ENCODE measurements at regions not wholly inside any gene's neighbourhood (a gene's known extent, or its start where the extent isn't known, plus 50 kb on each side); places are given as distances from the start of the nearest gene placed in this dataset.
A peak's percentile ranks its signal among the peaks of the same experiment; 100 is the strongest.

- no peak overlapping the region for H3K4me2 ChIP-seq (ENCODE audit: extremely low read depth, insufficient read depth, low read length)
- H4K20me1 ChIP-seq (ENCODE audit: control insufficient read depth, extremely low read depth, insufficient read depth, low read length): no peaks in the 10 kb centered on the region
- H3K4me3 ChIP-seq (replicated peaks in 1 of 4; ENCODE audit: control extremely low read depth in 1 of 4, insufficient read depth in 1 of 4, low read depth in 3 of 4, low read length in 4 of 4): no peak overlapping the region
- H3K36me3 ChIP-seq (ENCODE audit: control insufficient read depth, insufficient read depth, low read length): no peaks in the 10 kb centered on the region
- DNase-seq (ENCODE audit: low read depth in 2 of 2): no peak
- H3K27ac ChIP-seq (ENCODE audit: insufficient read depth, low read length): no peak overlapping the region
- H2AFZ ChIP-seq (ENCODE audit: low read length): no peak overlapping the region
- no peaks in the 10 kb centered on the region for H3K27me3 ChIP-seq (ENCODE audit: control insufficient read depth, insufficient read depth, low read length)
- no peaks in the 10 kb centered on the region for H3K4me1 ChIP-seq (ENCODE audit: control insufficient read depth, extremely low read depth, insufficient read depth, low read length)
- H3K79me2 ChIP-seq (ENCODE audit: control insufficient read depth, insufficient read depth, low read length): no peaks in the 10 kb centered on the region
- no peak overlapping the region for H3K9ac ChIP-seq (ENCODE audit: insufficient read depth, low read length)
- TF ChIP-seq CTCF (conservative IDR thresholded peaks at IDR 0.05 in 1 of 2, IDR thresholded peaks at IDR 0.05 in 1 of 2; ENCODE audit: low read depth in 1 of 2, low read length in 2 of 2): no peak
- no peak for TF ChIP-seq EZH2 (IDR thresholded peaks at IDR 0.05; ENCODE audit: low read length, missing control alignments)
- H3K9me3 ChIP-seq (ENCODE audit: control insufficient read depth, insufficient read depth, low read depth, low read length): no peaks in the 10 kb centered on the region
Measured at GRCh38 chr7:45456105-45456504, 118.1 kb upstream of the ADCY1 start.

- Histone ChIP-seq H3K27ac (ENCODE audit: insufficient read depth, low read length) (no peak overlapping the region), H3K36me3 (ENCODE audit: control insufficient read depth, insufficient read depth, low read length) (no peaks in the 10 kb centered on the region), H4K20me1 (ENCODE audit: control insufficient read depth, extremely low read depth, insufficient read depth, low read length) (no peaks in the 10 kb centered on the region), H2AFZ (ENCODE audit: low read length) (no peak overlapping the region), H3K9ac (ENCODE audit: insufficient read depth, low read length) (no peak overlapping the region), H3K9me3 (ENCODE audit: control insufficient read depth, insufficient read depth, low read depth, low read length) (no peaks in the 10 kb centered on the region), H3K4me1 (ENCODE audit: control insufficient read depth, extremely low read depth, insufficient read depth, low read length) (no peaks in the 10 kb centered on the region), H3K4me3 (replicated peaks in 1 of 4; ENCODE audit: control extremely low read depth in 1 of 4, insufficient read depth in 1 of 4, low read depth in 3 of 4, low read length in 4 of 4) (no peak overlapping the region), H3K4me2 (ENCODE audit: extremely low read depth, insufficient read depth, low read length) (no peak overlapping the region), H3K79me2 (ENCODE audit: control insufficient read depth, insufficient read depth, low read length) (no peaks in the 10 kb centered on the region), H3K27me3 (ENCODE audit: control insufficient read depth, insufficient read depth, low read length) (no peaks in the 10 kb centered on the region)
- no peak for TF ChIP-seq CTCF (conservative IDR thresholded peaks at IDR 0.05 in 1 of 2, IDR thresholded peaks at IDR 0.05 in 1 of 2; ENCODE audit: low read depth in 1 of 2, low read length in 2 of 2)
- TF ChIP-seq EZH2 (IDR thresholded peaks at IDR 0.05; ENCODE audit: low read length, missing control alignments): no peak
- DNase-seq (ENCODE audit: low read depth in 2 of 2): peak in 1 of 2 donors; percentile 93
Measured at GRCh38 chr7:45456747-45457524, 117.2 kb upstream of the ADCY1 start.

GRCh38 chr7:45457591-45457990, 116.6 kb upstream of the ADCY1 start:
- no peak overlapping the region for H3K4me2 ChIP-seq (ENCODE audit: extremely low read depth, insufficient read depth, low read length)
- no peak overlapping the region for H3K9ac ChIP-seq (ENCODE audit: insufficient read depth, low read length)
- no peak overlapping the region for H3K4me3 ChIP-seq (replicated peaks in 1 of 4; ENCODE audit: control extremely low read depth in 1 of 4, insufficient read depth in 1 of 4, low read depth in 3 of 4, low read length in 4 of 4)
- H2AFZ ChIP-seq (ENCODE audit: low read length): no peak overlapping the region
- no peak overlapping the region for H3K27ac ChIP-seq (ENCODE audit: insufficient read depth, low read length)
- H3K27me3 ChIP-seq (ENCODE audit: control insufficient read depth, insufficient read depth, low read length): no peaks in the 10 kb centered on the region
- DNase-seq (ENCODE audit: low read depth in 2 of 2): peak in 1 of 2 donors; percentile 34
- no peaks in the 10 kb centered on the region for H4K20me1 ChIP-seq (ENCODE audit: control insufficient read depth, extremely low read depth, insufficient read depth, low read length)
- H3K36me3 ChIP-seq (ENCODE audit: control insufficient read depth, insufficient read depth, low read length): no peaks in the 10 kb centered on the region
- H3K79me2 ChIP-seq (ENCODE audit: control insufficient read depth, insufficient read depth, low read length): no peaks in the 10 kb centered on the region
- H3K9me3 ChIP-seq (ENCODE audit: control insufficient read depth, insufficient read depth, low read depth, low read length): no peaks in the 10 kb centered on the region
- no peaks in the 10 kb centered on the region for H3K4me1 ChIP-seq (ENCODE audit: control insufficient read depth, extremely low read depth, insufficient read depth, low read length)
- TF ChIP-seq CTCF (conservative IDR thresholded peaks at IDR 0.05 in 1 of 2, IDR thresholded peaks at IDR 0.05 in 1 of 2; ENCODE audit: low read depth in 1 of 2, low read length in 2 of 2): no peak
- no peak for TF ChIP-seq EZH2 (IDR thresholded peaks at IDR 0.05; ENCODE audit: low read length, missing control alignments)

Data from fibroblast of lung (primary cell).